ENCODE measurements at regions not wholly inside any gene's neighbourhood (a gene's known extent, or its start where the extent isn't known, plus 50 kb on each side); places are given as distances from the start of the nearest gene placed in this dataset.
"Not testable (repeated sequence)": the region's sequence is repeated elsewhere in the genome, so short reads cannot be mapped to it uniquely, and the experiment has no call there.

GRCh38 chr15:93359060-93359408, 270.0 kb upstream of the RGMA start:
- DNase-seq (ENCODE audit: low read depth) = no peak

GRCh38 chr15:93358166-93359059, 269.4 kb upstream of the RGMA start:
- DNase-seq (ENCODE audit: low read depth) = no peak

GRCh38 chr15:93348711-93349545, 259.9 kb upstream of the RGMA start:
- no peak for DNase-seq (ENCODE audit: low read depth)

- DNase-seq (ENCODE audit: low read depth) = no peak
Observed at GRCh38 chr15:93347986-93348385, 259.0 kb upstream of the RGMA start.

- no peak for DNase-seq (ENCODE audit: low read depth)
Observed at GRCh38 chr15:93345981-93346380, 257.0 kb upstream of the RGMA start.

- DNase-seq (ENCODE audit: low read depth) = not testable (repeated sequence)
Observed at GRCh38 chr15:93343402-93343801, 254.4 kb upstream of the RGMA start.

- DNase-seq (ENCODE audit: low read depth) = no peak
Observed at GRCh38 chr15:93341164-93341563, 252.2 kb upstream of the RGMA start.

GRCh38 chr15:93340406-93340805, 251.4 kb upstream of the RGMA start:
- no peak for DNase-seq (ENCODE audit: low read depth)

GRCh38 chr15:93333796-93334195, 244.8 kb upstream of the RGMA start:
- no peak for DNase-seq (ENCODE audit: low read depth)

- DNase-seq (ENCODE audit: low read depth) = not testable (repeated sequence)
Observed at GRCh38 chr15:93333126-93333525, 244.1 kb upstream of the RGMA start.

GRCh38 chr15:93332168-93332553, 243.2 kb upstream of the RGMA start:
- DNase-seq (ENCODE audit: low read depth) = no peak

GRCh38 chr15:93331545-93332167, 242.6 kb upstream of the RGMA start:
- no peak for DNase-seq (ENCODE audit: low read depth)

- DNase-seq (ENCODE audit: low read depth) = no peak
Observed at GRCh38 chr15:93330912-93331544, 242.0 kb upstream of the RGMA start.

GRCh38 chr15:93327364-93327763, 238.4 kb upstream of the RGMA start:
- DNase-seq (ENCODE audit: low read depth) = no peak

GRCh38 chr15:93324186-93324975, 235.4 kb upstream of the RGMA start:
- no peak for DNase-seq (ENCODE audit: low read depth)

- no peak for DNase-seq (ENCODE audit: low read depth)
Observed at GRCh38 chr15:93321881-93322282, 232.9 kb upstream of the RGMA start.

GRCh38 chr15:93319121-93319814, 230.3 kb upstream of the RGMA start:
- no peak for DNase-seq (ENCODE audit: low read depth)

GRCh38 chr15:93317772-93318171, 228.8 kb upstream of the RGMA start:
- DNase-seq (ENCODE audit: low read depth) = no peak

- no peak for DNase-seq (ENCODE audit: low read depth)
Observed at GRCh38 chr15:93314245-93314644, 225.2 kb upstream of the RGMA start.

- DNase-seq (ENCODE audit: low read depth) = no peak
Observed at GRCh38 chr15:93312891-93313486, 224.0 kb upstream of the RGMA start.
